ENCODE measurements at regions not wholly inside any gene's neighbourhood (a gene's known extent, or its start where the extent isn't known, plus 50 kb on each side); places are given as distances from the start of the nearest gene placed in this dataset.

- H3K4me2 ChIP-seq (ENCODE audit: insufficient read depth, low read length), result no peak overlapping the region
- in situ Hi-C loops (cut with MboI), result no loop called here
- FAIRE-seq (no peak), DNase-seq (ENCODE audit: extremely low read depth in 1 of 4, low spot score in 3 of 4) (no peak), ATAC-seq (no peak)
- no peak overlapping the region for H3K4me3 ChIP-seq
- no peaks in the 10 kb centered on the region for H3K9me3 ChIP-seq (replicated peaks; ENCODE audit: control insufficient read depth, insufficient read depth, low read depth, low read length)
- no peaks in the 10 kb centered on the region for H3K27me3 ChIP-seq (ENCODE audit: control insufficient read depth in 2 of 2, insufficient read depth in 2 of 2, low read length in 2 of 2)
- no peaks in the 10 kb centered on the region for H4K20me1 ChIP-seq (replicated peaks; ENCODE audit: control insufficient read depth, insufficient read depth, low read length)
- no peak overlapping the region for H3K9ac ChIP-seq (ENCODE audit: insufficient read depth in 1 of 2, low read depth in 2 of 2, low read length in 2 of 2)
- no peaks in the 10 kb centered on the region for H3K79me2 ChIP-seq (ENCODE audit: control insufficient read depth, insufficient read depth, low read length)
- H2AFZ ChIP-seq (ENCODE audit: low read depth, low read length), result no peak overlapping the region
- BruUV-seq (replicated peaks), result no TSS peak
- no peaks in the 10 kb centered on the region for H3K4me1 ChIP-seq (replicated peaks in 1 of 2; ENCODE audit: control insufficient read depth in 2 of 2, insufficient read depth in 2 of 2, low read length in 2 of 2)
- WGBS (ENCODE audit: insufficient coverage, low coverage, missing lambda C conversion rate), result 0% methylated on average over 1 of the region's 1 CpG
- H3K36me3 ChIP-seq (ENCODE audit: control insufficient read depth, insufficient read depth, low read length), result no peaks in the 10 kb centered on the region
- ChIA-PET CTCF (ENCODE audit: low intra/inter-chr PET ratio) (no interaction called here), POLR2A (no interaction called here)
- TF ChIP-seq SRSF3 (IDR thresholded peaks at IDR 0.05; ENCODE audit: insufficient read depth, low read length), result no peak
- H3K27ac ChIP-seq (ENCODE audit: extremely low read depth, low read depth, low read length), result no peak overlapping the region
- no peaks in the 10 kb centered on the region for H3K9me1 ChIP-seq (ENCODE audit: control insufficient read depth, insufficient read depth, low read length)
- intact Hi-C loops (cut with micrococcal nuclease), result no loop called here
These were observed 85.5 kb upstream of the GBE1 start for GRCh38 chr3:81846988-81847387.

- no peaks in the 10 kb centered on the region for H3K36me3 ChIP-seq (ENCODE audit: control insufficient read depth, insufficient read depth, low read length)
- DNase-seq (ENCODE audit: extremely low read depth in 1 of 4, low spot score in 3 of 4), result no peak
- no peak overlapping the region for H3K4me2 ChIP-seq (ENCODE audit: insufficient read depth, low read length)
- intact Hi-C loops (cut with micrococcal nuclease) (no loop called here), in situ Hi-C loops (cut with MboI) (no loop called here)
- no peaks in the 10 kb centered on the region for H3K27me3 ChIP-seq (ENCODE audit: control insufficient read depth in 2 of 2, insufficient read depth in 2 of 2, low read length in 2 of 2)
- no peak overlapping the region for H3K4me3 ChIP-seq
- H3K27ac ChIP-seq (ENCODE audit: extremely low read depth, low read depth, low read length), result no peak overlapping the region
- H2AFZ ChIP-seq (ENCODE audit: low read depth, low read length), result no peak overlapping the region
- WGBS (ENCODE audit: insufficient coverage, low coverage, missing lambda C conversion rate), result 0% methylated on average over 2 of the region's 2 CpGs
- H3K9ac ChIP-seq (ENCODE audit: insufficient read depth in 1 of 2, low read depth in 2 of 2, low read length in 2 of 2), result no peak overlapping the region
- no peaks in the 10 kb centered on the region for H3K4me1 ChIP-seq (replicated peaks in 1 of 2; ENCODE audit: control insufficient read depth in 2 of 2, insufficient read depth in 2 of 2, low read length in 2 of 2)
- no TSS peak for BruUV-seq (replicated peaks)
- FAIRE-seq, result no peak
- H4K20me1 ChIP-seq (replicated peaks; ENCODE audit: control insufficient read depth, insufficient read depth, low read length), result no peaks in the 10 kb centered on the region
- ChIA-PET CTCF (ENCODE audit: low intra/inter-chr PET ratio) (no interaction called here), POLR2A (no interaction called here)
- ATAC-seq, result no peak
- H3K9me3 ChIP-seq (replicated peaks; ENCODE audit: control insufficient read depth, insufficient read depth, low read depth, low read length), result no peaks in the 10 kb centered on the region
- TF ChIP-seq TAF15 (IDR thresholded peaks at IDR 0.05; ENCODE audit: low read depth, low read length), result no peak
- no peak for TF ChIP-seq NUFIP1 (IDR thresholded peaks at IDR 0.05; ENCODE audit: partially characterized antibody)
- TF ChIP-seq HEY1 (CRISPR knock-in tag; IDR thresholded peaks at IDR 0.05; ENCODE audit: borderline replicate concordance), result no peak
- TF ChIP-seq TFE3 (CRISPR knock-in tag; IDR thresholded peaks at IDR 0.05), result no peak
- no peaks in the 10 kb centered on the region for H3K9me1 ChIP-seq (ENCODE audit: control insufficient read depth, insufficient read depth, low read length)
- no peaks in the 10 kb centered on the region for H3K79me2 ChIP-seq (ENCODE audit: control insufficient read depth, insufficient read depth, low read length)
These were observed 80.1 kb upstream of the GBE1 start for GRCh38 chr3:81841540-81841939.
